Gastroesophageal sphincter (tissue), 4 donors: ENCODE measurements at regions not wholly inside any gene's neighbourhood (a gene's known extent, or its start where the extent isn't known, plus 50 kb on each side); places are given as distances from the start of the nearest gene placed in this dataset.
A peak's percentile ranks its signal among the peaks of the same experiment; 100 is the strongest.

Experiments
- ATAC-seq: fragments of 150-250 bp; one replicate; pipeline ENCODE4 v1.9.1; 2016; ENCODE audit warnings: mild to moderate bottlenecking, moderate library complexity
- H3K27ac ChIP-seq, 4 donors: fragments of 200-600 bp; sonication (generic) in 3 of 4; 1 replicate in 3 of 4; 2 replicates in 1 of 4; pipeline ENCODE4 v1.5.1; 2016 to 2019
- H3K27me3 ChIP-seq: fragments of 200-600 bp; sonication (generic); one replicate; pipeline ENCODE4 v1.5.1; 2019
- H3K36me3 ChIP-seq, 2 donors: fragments of 200-600 bp; sonication (generic); one replicate each; pipeline ENCODE4 v1.5.1; 2019; ENCODE audit warnings: control low read depth in 1 of 2
- H3K4me1 ChIP-seq, 3 donors: fragments of 200-600 bp; sonication (generic); 1 replicate in 2 of 3; 2 replicates in 1 of 3; pipeline ENCODE4 v1.5.1; 2016 to 2019; ENCODE audit warnings: control low read depth in 2 of 3
- H3K4me3 ChIP-seq, 2 donors: fragments of 200-600 bp; sonication (generic); one replicate each; pipeline ENCODE4 v1.5.1; 2019; ENCODE audit warnings: mild to moderate bottlenecking in 1 of 2, moderate library complexity in 1 of 2
- H3K9me3 ChIP-seq, 3 donors: fragments of 200-600 bp; sonication (generic); one replicate each; pipeline ENCODE4 v1.5.1; 2017 to 2019; ENCODE audit warnings: control low read depth in 2 of 3
- EP300 ChIP-seq: sonication (generic); formaldehyde crosslinking; IDR thresholded peaks from one replicate; pipeline ENCODE4 v1.6.1; 2017; ENCODE audit warnings: antibody characterized with exemption, mild to moderate bottlenecking
- POLR2A ChIP-seq, 2 donors: fragments of 450-650 bp; IDR thresholded peaks; one replicate each; pipeline ENCODE4 v1.6.1; 2017; ENCODE audit warnings: antibody characterized with exemption in 2 of 2, mild to moderate bottlenecking in 2 of 2, moderate library complexity in 1 of 2
- POLR2AphosphoS5 ChIP-seq: sonication (generic); formaldehyde crosslinking; IDR thresholded peaks from one replicate; pipeline ENCODE4 v1.6.1; 2017; ENCODE audit warnings: antibody characterized with exemption
- WGBS, 2 donors: methylation state at CpG; one replicate each; pipeline ENCODE4 v1.1.5; 2018; ENCODE audit warnings: low coverage in 1 of 2; 5-methylcytosine and 5-hydroxymethylcytosine counted together
- TF ChIP-seq, protein P1 (sequence below), 4 experiments: fragments of 200-600 bp in 2 of 4; fragments of 450-650 bp in 2 of 4; sonication (generic) in 1 of 4; IDR thresholded peaks; one replicate each; pipeline ENCODE4 v1.5.1; 2017 to 2019; ENCODE audit warnings: antibody characterized with exemption in 4 of 4, mild to moderate bottlenecking in 2 of 4, moderate library complexity in 2 of 4

- WGBS, 2 donors, result 49 to 71% methylated on average over 4 to 5 of the region's 6 CpGs
- H3K27me3 ChIP-seq, result no peaks in the 10 kb centered on the region
- ATAC-seq, result no peak
- H3K36me3 ChIP-seq, result no peaks in the 10 kb centered on the region
- no peak overlapping the region for H3K27ac ChIP-seq
- H3K4me3 ChIP-seq, result no peak overlapping the region
- H3K9me3 ChIP-seq, result no peaks in the 10 kb centered on the region
- no peak for TF ChIP-seq POLR2AphosphoS5
- no peak for TF ChIP-seq EP300
- TF ChIP-seq, protein P1, sequence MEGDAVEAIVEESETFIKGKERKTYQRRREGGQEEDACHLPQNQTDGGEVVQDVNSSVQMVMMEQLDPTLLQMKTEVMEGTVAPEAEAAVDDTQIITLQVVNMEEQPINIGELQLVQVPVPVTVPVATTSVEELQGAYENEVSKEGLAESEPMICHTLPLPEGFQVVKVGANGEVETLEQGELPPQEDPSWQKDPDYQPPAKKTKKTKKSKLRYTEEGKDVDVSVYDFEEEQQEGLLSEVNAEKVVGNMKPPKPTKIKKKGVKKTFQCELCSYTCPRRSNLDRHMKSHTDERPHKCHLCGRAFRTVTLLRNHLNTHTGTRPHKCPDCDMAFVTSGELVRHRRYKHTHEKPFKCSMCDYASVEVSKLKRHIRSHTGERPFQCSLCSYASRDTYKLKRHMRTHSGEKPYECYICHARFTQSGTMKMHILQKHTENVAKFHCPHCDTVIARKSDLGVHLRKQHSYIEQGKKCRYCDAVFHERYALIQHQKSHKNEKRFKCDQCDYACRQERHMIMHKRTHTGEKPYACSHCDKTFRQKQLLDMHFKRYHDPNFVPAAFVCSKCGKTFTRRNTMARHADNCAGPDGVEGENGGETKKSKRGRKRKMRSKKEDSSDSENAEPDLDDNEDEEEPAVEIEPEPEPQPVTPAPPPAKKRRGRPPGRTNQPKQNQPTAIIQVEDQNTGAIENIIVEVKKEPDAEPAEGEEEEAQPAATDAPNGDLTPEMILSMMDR (IDR thresholded peaks at IDR 0.05), result no peak
- TF ChIP-seq POLR2A (IDR thresholded peaks at IDR 0.05), result no peak
- H3K4me1 ChIP-seq, result peaks cover 0 to 3% (median 0%) of the 10 kb centered on the region in 3 donors
Observed at GRCh38 chr1:118317842-118318614, 133.0 kb upstream of the SPAG17 start.

DNA sequence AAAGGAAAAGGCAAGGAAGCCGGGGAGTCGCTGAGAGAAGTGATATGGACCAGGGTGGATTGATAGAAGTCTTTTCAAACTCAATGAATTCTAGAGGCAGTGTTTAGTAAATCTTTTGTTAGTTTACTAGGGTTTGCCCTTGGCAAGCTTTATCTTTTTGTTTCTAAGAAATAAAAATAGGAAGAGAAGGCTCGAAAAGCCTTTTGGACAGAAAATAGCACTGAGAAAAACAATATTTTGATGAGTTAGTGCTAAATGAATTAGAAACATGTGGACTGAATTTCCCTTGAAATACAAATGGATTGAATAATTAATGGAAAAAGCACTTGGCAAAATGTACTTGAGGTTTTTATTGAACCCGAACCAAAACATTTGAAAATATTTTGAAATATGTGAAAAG lies 121.8 kb upstream of the SPAG17 start:
- Histone ChIP-seq H3K27me3 (no peaks in the 10 kb centered on the region), H3K36me3 (no peaks in the 10 kb centered on the region), H3K9me3 (no peaks in the 10 kb centered on the region), H3K4me3 (no peak overlapping the region), H3K27ac (no peak overlapping the region), H3K4me1 (peaks cover 2 to 14% (median 4%) of the 10 kb centered on the region in 3 donors)
- no peak for TF ChIP-seq EP300
- WGBS, 2 donors, result 64 to 72% methylated on average over 4 of the region's 4 CpGs
- no peak for ATAC-seq

DNA sequence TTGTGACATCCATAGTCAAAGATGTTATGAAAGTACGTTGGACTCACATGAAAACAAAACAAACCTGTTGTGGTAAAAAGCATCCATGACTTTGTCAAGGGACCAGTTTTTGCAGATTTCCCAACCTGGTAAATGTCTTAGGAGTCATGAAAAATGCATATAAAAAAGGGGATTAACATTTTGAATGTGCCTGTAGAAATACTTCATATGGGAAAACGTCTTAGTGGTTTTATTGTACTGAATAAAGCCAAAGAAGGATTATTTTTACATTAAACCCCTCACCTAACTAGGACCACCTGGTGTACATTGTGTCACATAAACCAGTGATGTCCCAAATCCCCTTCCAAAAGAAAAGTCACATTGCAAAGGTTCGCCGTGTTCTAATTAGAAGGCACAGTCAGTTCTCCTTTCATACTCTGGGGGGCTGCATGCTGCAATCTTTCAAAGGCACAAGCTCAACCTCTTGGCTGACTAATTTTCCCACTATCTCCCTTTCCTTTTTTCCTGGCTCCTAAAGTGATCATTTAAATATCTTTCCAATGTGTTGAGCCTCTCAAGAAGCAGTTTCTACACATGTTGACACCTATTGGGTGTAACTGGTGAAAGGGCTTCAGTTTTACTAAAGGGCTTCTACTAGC lies 119.8 kb upstream of the SPAG17 start:
- TF ChIP-seq POLR2AphosphoS5 (no peak), POLR2A (IDR thresholded peaks at IDR 0.05) (no peak)
- TF ChIP-seq, protein P1 (IDR thresholded peaks at IDR 0.05), result peak in 3 of 4 experiments; percentile 7 to 50 (median 41)
- ATAC-seq, result no peak
- 54 to 58% methylated on average over 4 of the region's 4 CpGs for WGBS, 2 donors

DNA sequence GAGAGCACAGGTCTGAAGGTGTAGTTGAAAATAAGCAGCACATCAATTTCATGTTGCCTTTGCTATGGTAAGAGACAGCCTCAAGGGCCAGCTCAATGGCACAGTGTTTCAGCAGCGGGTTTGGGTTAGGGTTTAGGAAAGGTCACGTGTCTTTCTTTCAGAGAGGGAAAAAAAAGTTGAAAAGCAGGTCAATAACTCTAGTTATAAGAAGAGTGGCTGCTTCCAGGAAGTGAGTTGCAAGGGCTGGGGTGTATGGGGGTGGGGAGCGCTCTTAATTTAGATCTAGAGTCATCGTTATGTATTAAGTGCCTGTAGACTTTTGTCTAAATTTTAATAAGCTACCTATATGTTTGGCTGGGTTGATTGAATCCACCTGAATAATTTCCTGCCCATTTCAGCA lies 118.5 kb upstream of the SPAG17 start:
- Histone ChIP-seq H3K36me3 (no peaks in the 10 kb centered on the region), H3K27ac (no peak overlapping the region), H3K4me1 (peaks cover 2 to 16% (median 4%) of the 10 kb centered on the region in 3 donors), H3K9me3 (no peaks in the 10 kb centered on the region), H3K27me3 (no peaks in the 10 kb centered on the region), H3K4me3 (no peak overlapping the region)
- TF ChIP-seq EP300, result no peak
- TF ChIP-seq, protein P1 (IDR thresholded peaks at IDR 0.05), result no peak
- no peak for TF ChIP-seq POLR2AphosphoS5
- TF ChIP-seq POLR2A (IDR thresholded peaks at IDR 0.05), result no peak
- 63 to 78% methylated on average over 4 of the region's 4 CpGs for WGBS, 2 donors
- no peak for ATAC-seq

More for the DNA sequence above, 119.8 kb upstream of the SPAG17 start:
- H3K36me3 ChIP-seq, result no peaks in the 10 kb centered on the region
- H3K27ac ChIP-seq, result no peak overlapping the region
- H3K27me3 ChIP-seq, result no peaks in the 10 kb centered on the region
- H3K9me3 ChIP-seq, result no peaks in the 10 kb centered on the region
- H3K4me3 ChIP-seq, result no peak overlapping the region
- H3K4me1 ChIP-seq, result peaks cover 2 to 16% (median 4%) of the 10 kb centered on the region in 3 donors

- no peak for ATAC-seq
- H3K4me1 ChIP-seq, result peaks cover 2 to 16% (median 4%) of the 10 kb centered on the region in 3 donors
- TF ChIP-seq POLR2AphosphoS5 (no peak), POLR2A (IDR thresholded peaks at IDR 0.05) (no peak), EP300 (no peak)
- TF ChIP-seq, protein P1 (IDR thresholded peaks at IDR 0.05), result no peak
- H3K27me3 ChIP-seq, result no peaks in the 10 kb centered on the region
- no peaks in the 10 kb centered on the region for H3K9me3 ChIP-seq
- H3K36me3 ChIP-seq, result no peaks in the 10 kb centered on the region
- no peak overlapping the region for H3K27ac ChIP-seq
- no peak overlapping the region for H3K4me3 ChIP-seq
Observed at GRCh38 chr1:118303064-118303463, 118.0 kb upstream of the SPAG17 start.
